Sciatic nerve (tissue), 2 donors: ENCODE measurements at regions not wholly inside any gene's neighbourhood (a gene's known extent, or its start where the extent isn't known, plus 50 kb on each side); places are given as distances from the start of the nearest gene placed in this dataset.
"Not testable (repeated sequence)": the region's sequence is repeated elsewhere in the genome, so short reads cannot be mapped to it uniquely, and the experiment has no call there.

Experiments used
- ATAC-seq: fragments of 200-7000 bp; cut with Tn5 transposase; one replicate; pipeline ENCODE4 v1.9.1; 2020; ENCODE audit warnings: mild to moderate bottlenecking, moderate library complexity
- DNase-seq: peaks from one replicate; pipeline ENCODE4 v3.0.0-alpha.2; 2020; ENCODE audit warnings: low spot score
- intact Hi-C: fragments of 100-400 bp; cut with DNase I; formaldehyde crosslinking; loops from one replicate; pipeline ENCODE4 v1.14.2; 2022
- donor health status: DM: no; HTN: no; CAD: no.
- donor health status: DM: no; HTN: no; CAD: no.

DNA sequence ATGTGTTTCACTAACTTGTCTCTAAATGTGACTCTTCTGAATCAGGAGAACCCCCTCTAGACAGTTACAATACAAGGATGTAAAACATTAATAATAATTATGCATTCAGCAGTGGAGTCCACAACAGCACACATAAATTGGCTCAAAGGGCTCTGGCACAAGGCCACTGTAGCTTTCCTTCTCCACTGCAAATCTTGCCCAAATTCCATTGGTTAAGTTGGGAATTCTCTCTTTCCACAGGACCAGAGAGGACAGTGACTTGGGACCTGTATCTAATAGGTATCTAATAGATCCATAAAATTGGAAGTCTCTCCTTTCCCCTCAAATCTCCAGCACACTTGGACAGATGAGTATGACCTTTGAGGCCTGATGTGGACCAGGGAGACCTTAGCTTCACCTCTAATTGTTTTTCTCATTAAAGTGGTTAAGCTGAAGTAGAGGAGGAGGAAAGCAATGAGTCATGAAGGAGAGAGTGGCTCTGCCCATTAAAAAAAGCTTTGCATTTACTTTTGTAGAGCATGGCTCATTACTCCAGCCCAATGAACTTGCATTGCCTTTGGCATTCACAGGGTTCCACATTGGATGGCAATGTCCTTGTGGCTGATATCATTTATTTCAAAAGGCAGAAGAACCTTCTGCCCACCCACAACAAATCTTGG, 72.3 kb upstream of the SH3RF1 start:
- ATAC-seq (no peak), DNase-seq (no peak)
- intact Hi-C loops = loop anchor here (5.0 kb wide), 1 partner anchor 1331 kb away; no protein-coding TSS in a partner anchor

GRCh38 chr4:169342159-169342860, 71.6 kb upstream of the SH3RF1 start:
- DNase-seq (no peak), ATAC-seq (no peak)
- intact Hi-C loops = loop anchor here (5.0 kb wide), 1 partner anchor 1330 kb away; no protein-coding TSS in a partner anchor

GRCh38 chr4:169341490-169341889, 70.7 kb upstream of the SH3RF1 start:
- DNase-seq (no peak), ATAC-seq (no peak)
- intact Hi-C loops = loop anchor here (5.0 kb wide), 1 partner anchor 1329 kb away; no protein-coding TSS in a partner anchor

- DNase-seq = no peak
- intact Hi-C loops = loop anchor here (5.0 kb wide), 1 partner anchor 1329 kb away; no protein-coding TSS in a partner anchor
- no peak for ATAC-seq
Observed at GRCh38 chr4:169340834-169341233, 70.1 kb upstream of the SH3RF1 start.

DNA sequence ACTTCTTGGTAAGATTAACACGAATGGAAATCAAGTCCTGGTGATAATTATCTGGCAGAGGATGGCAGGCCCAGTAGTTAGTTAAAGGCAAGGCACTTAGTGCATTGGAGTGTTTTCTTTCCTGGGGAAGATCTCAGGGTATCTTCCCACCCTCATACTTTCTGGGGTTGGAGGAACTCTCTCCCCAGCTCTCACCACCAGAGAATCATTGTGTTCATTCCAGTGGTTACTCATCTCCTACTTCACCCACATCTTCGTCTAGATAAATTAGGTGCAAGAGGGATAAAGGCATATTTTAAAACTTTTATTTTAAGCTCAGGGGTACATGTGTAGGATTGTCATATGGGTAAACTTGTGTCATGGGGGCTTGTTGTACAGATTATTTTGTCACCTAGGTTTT, 67.5 kb upstream of the SH3RF1 start:
- intact Hi-C loops = no loop called here
- DNase-seq (no peak), ATAC-seq (no peak)

DNA sequence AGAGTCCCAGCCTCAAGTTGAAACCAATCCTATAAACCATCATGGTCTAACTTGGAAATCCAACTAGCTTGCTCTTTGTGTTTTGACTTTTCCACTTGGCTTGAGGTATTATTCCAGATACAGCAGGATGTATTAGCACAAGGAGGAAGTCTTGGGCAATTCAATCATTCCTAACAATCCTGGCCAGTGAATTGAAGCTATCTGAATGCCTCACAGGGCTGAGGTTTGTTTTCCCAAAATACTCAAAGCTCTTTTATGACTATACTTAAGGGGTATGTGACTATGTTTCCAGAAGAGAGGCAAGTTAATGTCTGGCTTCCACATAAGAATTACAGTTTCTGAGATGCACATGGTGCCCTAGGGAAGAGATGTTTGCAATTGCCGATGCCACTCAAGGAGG, 66.8 kb upstream of the SH3RF1 start:
- no peak for DNase-seq

GRCh38 chr4:169335331-169335730, 64.6 kb upstream of the SH3RF1 start:
- DNase-seq (no peak), ATAC-seq (no peak)
- intact Hi-C loops = no loop called here

More for the DNA sequence above, 66.8 kb upstream of the SH3RF1 start:
- ATAC-seq = no peak
- intact Hi-C loops = no loop called here

GRCh38 chr4:169334335-169334734, 63.6 kb upstream of the SH3RF1 start:
- intact Hi-C loops = no loop called here
- DNase-seq (no peak), ATAC-seq (no peak)

GRCh38 chr4:169333265-169333664, 62.5 kb upstream of the SH3RF1 start:
- no peak for ATAC-seq
- no peak for DNase-seq
- intact Hi-C loops = no loop called here

DNA sequence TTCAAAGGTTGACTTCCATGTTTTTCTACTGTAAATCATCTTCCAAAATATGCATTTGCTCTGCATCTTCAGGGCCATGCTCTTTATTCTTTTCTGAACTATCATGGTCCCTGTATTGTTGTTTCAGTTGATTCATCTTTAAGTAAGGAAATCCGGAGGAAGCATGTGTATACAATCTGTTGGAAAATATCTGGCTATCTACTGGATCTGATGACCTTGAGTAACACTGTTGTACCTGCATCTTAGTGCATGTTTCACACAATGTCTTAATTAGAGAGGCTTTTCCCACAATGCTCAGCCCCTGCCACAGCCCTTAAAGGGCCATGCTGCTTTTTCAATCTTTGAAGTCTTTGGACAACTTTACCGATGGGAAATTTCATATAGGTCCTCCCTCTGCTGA, 61.8 kb upstream of the SH3RF1 start:
- intact Hi-C loops = no loop called here
- no peak for ATAC-seq
- DNase-seq = no peak

DNA sequence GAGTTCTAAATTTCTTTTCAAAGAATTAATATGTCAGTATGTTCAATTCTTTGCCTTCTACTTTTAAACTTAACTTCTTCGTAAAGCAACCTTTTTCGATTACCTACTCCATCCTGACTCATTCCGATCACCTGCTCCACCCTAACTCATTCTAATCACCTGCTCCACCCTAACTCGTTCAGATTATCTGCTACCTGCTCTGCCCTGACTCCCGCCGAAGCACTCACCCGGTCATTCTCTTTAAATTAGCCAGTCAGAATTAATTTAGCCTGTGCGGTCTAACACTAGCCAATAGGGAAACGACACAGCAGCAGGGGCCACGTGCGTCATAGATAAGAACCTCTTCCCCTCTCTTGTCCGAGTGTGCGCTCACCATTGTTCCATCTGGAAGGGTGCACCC, 60.1 kb upstream of the SH3RF1 start:
- ATAC-seq (no peak), DNase-seq (no peak)
- intact Hi-C loops = no loop called here

DNA sequence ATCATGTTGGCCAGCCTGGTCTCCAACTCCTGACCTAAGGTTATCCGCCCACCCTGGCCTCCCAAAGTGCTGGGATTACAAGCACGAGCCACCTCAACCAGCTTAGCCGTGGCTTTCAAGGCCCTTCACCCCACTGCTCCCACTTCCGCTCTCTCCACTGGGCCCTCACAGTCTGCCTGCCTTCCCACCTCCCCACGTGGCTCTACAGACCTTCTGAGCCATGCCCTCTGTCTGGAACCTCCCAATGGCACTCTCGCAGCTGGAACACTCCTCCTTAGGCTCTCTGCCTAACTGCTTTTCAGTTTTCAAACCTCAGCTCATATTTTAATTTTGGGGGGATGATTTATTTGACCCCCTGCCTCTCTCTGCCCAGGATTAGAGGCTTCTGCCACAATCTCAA, 59.3 kb upstream of the SH3RF1 start:
- intact Hi-C loops = no loop called here
- no peak for ATAC-seq
- no peak for DNase-seq

DNA sequence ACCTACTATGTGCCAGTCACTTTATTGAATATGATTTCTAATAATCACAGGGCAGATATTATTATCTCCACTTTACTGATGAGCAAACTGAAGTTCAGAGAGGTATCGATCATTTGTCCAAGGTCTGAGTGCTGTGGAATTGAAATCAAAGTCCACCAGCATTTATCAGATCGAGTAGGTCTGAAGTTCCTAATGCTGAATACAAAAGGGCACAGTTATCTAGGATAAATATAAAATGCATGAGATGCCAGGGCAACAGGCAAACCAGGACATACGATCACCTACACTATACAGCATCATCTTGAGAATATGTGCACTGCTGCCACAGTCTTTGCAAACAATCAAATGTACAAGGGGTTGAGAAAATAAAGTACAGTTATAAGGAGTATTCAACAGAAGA, 57.2 kb upstream of the SH3RF1 start:
- ATAC-seq = no peak
- intact Hi-C loops = no loop called here
- no peak for DNase-seq

DNA sequence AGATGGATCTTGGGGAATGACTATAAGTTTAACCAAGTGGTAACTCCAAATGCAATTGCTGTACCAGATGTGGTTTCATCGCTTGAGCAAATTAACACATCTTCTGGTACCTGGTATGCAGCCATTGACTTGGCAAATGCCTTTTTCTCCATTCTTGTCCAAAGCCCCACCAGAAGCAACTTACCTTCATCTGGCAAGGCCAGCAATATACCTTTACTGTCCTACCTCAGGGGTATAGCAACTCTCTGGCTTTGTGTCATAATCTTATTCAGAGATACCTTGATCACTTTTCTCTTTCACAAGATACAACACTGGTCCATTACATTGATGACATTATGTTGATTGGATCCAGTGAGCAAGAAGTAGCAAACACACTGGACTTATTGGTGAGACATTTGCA, 53.2 kb upstream of the SH3RF1 start:
- ATAC-seq, DNase-seq, intact Hi-C loops: not testable (repeated sequence)

GRCh38 chr4:169322833-169323232, 52.1 kb upstream of the SH3RF1 start:
- DNase-seq, intact Hi-C loops, ATAC-seq: not testable (repeated sequence)
